ENCODE measurements at regions not wholly inside any gene's neighbourhood (a gene's known extent, or its start where the extent isn't known, plus 50 kb on each side); places are given as distances from the start of the nearest gene placed in this dataset.

- H3F3A ChIP-seq (replicated peaks; ENCODE audit: insufficient read depth) = peaks cover 11% of the 10 kb centered on the region
- no peaks in the 10 kb centered on the region for H3K79me2 ChIP-seq (ENCODE audit: insufficient read depth)
- no peaks in the 10 kb centered on the region for H3K9me3 ChIP-seq
- no peak overlapping the region for H3K9ac ChIP-seq
- no peak overlapping the region for H3K4me2 ChIP-seq
- H3K9me2 ChIP-seq = no peaks in the 10 kb centered on the region
- H3K4me3 ChIP-seq (ENCODE audit: low read depth in 2 of 2, low read length in 1 of 2) = no peak overlapping the region
- no peak for DNase-seq
- no peaks in the 10 kb centered on the region for H3K27me3 ChIP-seq (ENCODE audit: insufficient read depth)
- TF ChIP-seq EZH2phosphoT487 (IDR thresholded peaks at IDR 0.05; ENCODE audit: borderline replicate concordance, low read depth) (no peak), JUND (IDR thresholded peaks at IDR 0.05) (no peak), RCOR1 (IDR thresholded peaks at IDR 0.05; ENCODE audit: low read length) (no peak), IRF3 (IDR thresholded peaks at IDR 0.05; ENCODE audit: low read depth, low read length) (no peak), NFIC (IDR thresholded peaks at IDR 0.05; ENCODE audit: borderline replicate concordance) (no peak), ELF1 (IDR thresholded peaks at IDR 0.05) (no peak), RAD21 (IDR thresholded peaks at IDR 0.05; ENCODE audit: low read length) (no peak), NRF1 (IDR thresholded peaks at IDR 0.05; ENCODE audit: low read depth, low read length) (no peak), RFX5 (IDR thresholded peaks at IDR 0.05; ENCODE audit: low read length) (no peak), FOXJ3 (CRISPR knock-in tag; IDR thresholded peaks at IDR 0.05) (no peak), TAF1 (IDR thresholded peaks at IDR 0.05; ENCODE audit: borderline replicate concordance, low read depth, low read length) (no peak), RXRA (IDR thresholded peaks at IDR 0.05; ENCODE audit: borderline replicate concordance, low read depth) (no peak)
- no peak overlapping the region for H3K27ac ChIP-seq (ENCODE audit: low read depth in 2 of 2, low read length in 1 of 2)
- H4K20me1 ChIP-seq (ENCODE audit: insufficient read depth) = no peaks in the 10 kb centered on the region
- H2AFZ ChIP-seq (ENCODE audit: low read depth) = no peak overlapping the region
- peaks cover 0 to 19% of the 10 kb centered on the region in 2 experiments; a peak in 2 of 4 replicates for H3K4me1 ChIP-seq (ENCODE audit: control insufficient read depth in 1 of 2, insufficient read depth in 2 of 2, low read depth in 1 of 2, low read length in 1 of 2)
- no peaks in the 10 kb centered on the region for H3K36me3 ChIP-seq (replicated peaks in 1 of 2; ENCODE audit: control insufficient read depth in 1 of 2, insufficient read depth in 2 of 2, low read length in 1 of 2)
- whole genome bisulfite sequencing (ENCODE audit: low lambda C conversion rate) = 93% methylated on average over 8 of the region's 8 CpGs
- POLR2A ChIA-PET = no interaction called here
- CTCF ChIA-PET = no interaction called here
Measured at GRCh38 chr3:43862992-43863805, 172.5 kb downstream of the ABHD5 start.

GRCh38 chr3:43863966-43864933 lies 173.5 kb downstream of the ABHD5 start:
- no peak overlapping the region for H3K27ac ChIP-seq (ENCODE audit: low read depth in 2 of 2, low read length in 1 of 2)
- H3K36me3 ChIP-seq (replicated peaks in 1 of 2; ENCODE audit: control insufficient read depth in 1 of 2, insufficient read depth in 2 of 2, low read length in 1 of 2) = no peaks in the 10 kb centered on the region
- H3K27me3 ChIP-seq (ENCODE audit: insufficient read depth) = no peaks in the 10 kb centered on the region
- ChIA-PET CTCF (interaction anchor here (0.7 to 1.2 kb wide), 3 partner anchors 9 to 126 kb away, joined by 3 to 7 read pairs (median 3); no protein-coding TSS in a partner anchor), POLR2A (no interaction called here)
- DNase-seq = no peak
- H3K9me3 ChIP-seq = no peaks in the 10 kb centered on the region
- no peak overlapping the region for H3K9ac ChIP-seq
- H3F3A ChIP-seq (replicated peaks; ENCODE audit: insufficient read depth) = peaks cover 14% of the 10 kb centered on the region
- H2AFZ ChIP-seq (ENCODE audit: low read depth) = no peak overlapping the region
- no peaks in the 10 kb centered on the region for H3K9me2 ChIP-seq
- H3K4me1 ChIP-seq (ENCODE audit: control insufficient read depth in 1 of 2, insufficient read depth in 2 of 2, low read depth in 1 of 2, low read length in 1 of 2) = peaks cover under 1 to 25% of the 10 kb centered on the region in 2 experiments; a peak in 3 of 4 replicates
- H3K4me3 ChIP-seq (ENCODE audit: low read depth in 2 of 2, low read length in 1 of 2) = no peak overlapping the region
- no peak overlapping the region for H3K4me2 ChIP-seq
- H3K79me2 ChIP-seq (ENCODE audit: insufficient read depth) = no peaks in the 10 kb centered on the region
- WGBS (ENCODE audit: low lambda C conversion rate) = 77% methylated on average over 6 of the region's 6 CpGs
- no peaks in the 10 kb centered on the region for H4K20me1 ChIP-seq (ENCODE audit: insufficient read depth)
- TF ChIP-seq PBX3 (IDR thresholded peaks at IDR 0.05) (no peak), RFX5 (IDR thresholded peaks at IDR 0.05; ENCODE audit: low read length) (no peak), TEAD4 (IDR thresholded peaks at IDR 0.05; ENCODE audit: borderline replicate concordance, insufficient read depth) (no peak), JUND (IDR thresholded peaks at IDR 0.05) (no peak), FOSL2 (IDR thresholded peaks at IDR 0.05; ENCODE audit: borderline replicate concordance, low read depth) (no peak), NFIC (IDR thresholded peaks at IDR 0.05; ENCODE audit: borderline replicate concordance) (no peak), FOXM1 (IDR thresholded peaks at IDR 0.05; ENCODE audit: low read depth) (no peak), MXI1 (IDR thresholded peaks at IDR 0.05; ENCODE audit: low read depth, low read length) (no peak), GATA2 (CRISPR knock-in tag; IDR thresholded peaks at IDR 0.05) (no peak), USF1 (IDR thresholded peaks at IDR 0.05; ENCODE audit: borderline replicate concordance, low read depth) (no peak), ZBTB33 (IDR thresholded peaks at IDR 0.05; ENCODE audit: borderline replicate concordance, low read depth) (no peak), FOXJ3 (CRISPR knock-in tag; IDR thresholded peaks at IDR 0.05) (no peak)
- TF ChIP-seq, protein P1, sequence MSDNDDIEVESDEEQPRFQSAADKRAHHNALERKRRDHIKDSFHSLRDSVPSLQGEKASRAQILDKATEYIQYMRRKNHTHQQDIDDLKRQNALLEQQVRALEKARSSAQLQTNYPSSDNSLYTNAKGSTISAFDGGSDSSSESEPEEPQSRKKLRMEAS (IDR thresholded peaks at IDR 0.05; ENCODE audit: low read depth) = no peak
